ENCODE measurements at regions not wholly inside any gene's neighbourhood (a gene's known extent, or its start where the extent isn't known, plus 50 kb on each side); places are given as distances from the start of the nearest gene placed in this dataset.
"Not testable (repeated sequence)": the region's sequence is repeated elsewhere in the genome, so short reads cannot be mapped to it uniquely, and the experiment has no call there.

DNA sequence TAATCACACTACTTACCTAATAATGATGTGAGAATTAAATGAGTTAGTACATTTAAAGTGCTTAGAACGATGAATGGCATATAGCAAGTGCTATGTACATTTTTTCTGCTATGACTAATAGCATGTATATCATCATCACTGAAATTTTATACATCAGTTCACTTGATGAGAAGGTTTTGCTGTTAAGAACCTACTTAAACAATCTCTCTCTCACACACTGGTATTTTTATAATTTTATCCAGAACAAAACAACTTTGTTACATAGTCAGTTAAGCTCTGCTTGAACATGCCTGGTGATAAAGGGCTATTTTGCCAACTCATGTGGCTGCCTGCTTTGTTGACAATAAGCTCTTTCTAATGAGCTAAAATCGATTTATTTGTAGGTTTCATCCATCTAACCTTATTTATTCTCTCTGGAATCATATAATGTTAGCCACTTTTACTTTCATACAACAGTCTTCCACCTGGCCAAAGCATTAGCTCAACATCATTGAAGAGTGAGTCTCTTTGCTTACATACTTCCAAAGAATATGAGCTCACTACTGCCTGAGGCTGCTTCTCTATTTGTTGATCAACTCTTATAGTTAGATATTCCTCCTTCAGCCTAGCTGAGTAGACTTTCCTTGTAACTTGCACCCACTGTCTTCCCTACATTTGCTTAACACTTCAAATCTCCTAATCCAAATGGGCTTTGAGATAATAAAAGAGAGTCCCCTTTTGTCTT lies 372.7 kb upstream of the BOD1L1 start:
- no peaks in the 10 kb centered on the region for H3K27me3 ChIP-seq (ENCODE audit: insufficient read depth)
- H2AFZ ChIP-seq (ENCODE audit: low read depth), result no peak overlapping the region
- no peaks in the 10 kb centered on the region for H3K4me1 ChIP-seq (ENCODE audit: control insufficient read depth in 1 of 2, insufficient read depth in 2 of 2, low read depth in 1 of 2, low read length in 1 of 2)
- no peaks in the 10 kb centered on the region for H3K36me3 ChIP-seq (replicated peaks in 1 of 2; ENCODE audit: control insufficient read depth in 1 of 2, insufficient read depth in 2 of 2, low read length in 1 of 2)
- TF ChIP-seq RFX5 (IDR thresholded peaks at IDR 0.05; ENCODE audit: low read length) (no peak), RCOR1 (IDR thresholded peaks at IDR 0.05; ENCODE audit: low read length) (no peak)
- 6% methylated on average over 2 of the region's 2 CpGs for WGBS (ENCODE audit: low lambda C conversion rate)
- no peaks in the 10 kb centered on the region for H3K79me2 ChIP-seq (ENCODE audit: insufficient read depth)
- ChIA-PET CTCF (interaction anchor here (0.9 to 1.5 kb wide), 2 partner anchors 12 to 343 kb away, joined by 3 read pairs; no protein-coding TSS in a partner anchor), POLR2A (interaction anchor here (0.6 kb wide), 1 partner anchor 34 kb away, joined by 3 read pairs; no protein-coding TSS in a partner anchor)
- no peaks in the 10 kb centered on the region for H4K20me1 ChIP-seq (ENCODE audit: insufficient read depth)
- no peaks in the 10 kb centered on the region for H3K9me2 ChIP-seq
- H3K4me2 ChIP-seq, result no peak overlapping the region
- no peak for DNase-seq
- H3K4me3 ChIP-seq (ENCODE audit: low read depth in 2 of 2, low read length in 1 of 2), result no peak overlapping the region
- H3K9me3 ChIP-seq, result 0 out of 2 replicates have a peak, but pooled peaks cover 3% of the 10 kb centered on the region
- H3K9ac ChIP-seq, result no peak overlapping the region
- H3F3A ChIP-seq (replicated peaks; ENCODE audit: insufficient read depth), result no peaks in the 10 kb centered on the region
- no peak overlapping the region for H3K27ac ChIP-seq (ENCODE audit: low read depth in 2 of 2, low read length in 1 of 2)

- H4K20me1 ChIP-seq (ENCODE audit: insufficient read depth); H3F3A ChIP-seq (replicated peaks; ENCODE audit: insufficient read depth); H3K4me1 ChIP-seq (ENCODE audit: control insufficient read depth in 1 of 2, insufficient read depth in 2 of 2, low read depth in 1 of 2, low read length in 1 of 2); POLR2A ChIA-PET; H3K27ac ChIP-seq (ENCODE audit: low read depth in 2 of 2, low read length in 1 of 2); H3K4me3 ChIP-seq (ENCODE audit: low read depth in 2 of 2, low read length in 1 of 2); H3K27me3 ChIP-seq (ENCODE audit: insufficient read depth); H3K36me3 ChIP-seq (replicated peaks in 1 of 2; ENCODE audit: control insufficient read depth in 1 of 2, insufficient read depth in 2 of 2, low read length in 1 of 2); H2AFZ ChIP-seq (ENCODE audit: low read depth); H3K9ac ChIP-seq; CTCF ChIA-PET; H3K9me3 ChIP-seq; H3K79me2 ChIP-seq (ENCODE audit: insufficient read depth); H3K9me2 ChIP-seq; H3K4me2 ChIP-seq; DNase-seq: not testable (repeated sequence)
- 51% methylated on average over 2 of the region's 3 CpGs for WGBS (ENCODE audit: low lambda C conversion rate)
These were observed 374.8 kb upstream of the BOD1L1 start for GRCh38 chr4:14002331-14002730.

GRCh38 chr4:14008494-14008893 lies 381.0 kb upstream of the BOD1L1 start:
- 0 out of 2 replicates have a peak, but pooled peaks cover 3% of the 10 kb centered on the region for H3K9me3 ChIP-seq
- no peak for TF ChIP-seq ELF1 (IDR thresholded peaks at IDR 0.05)
- TF ChIP-seq MEF2A (IDR thresholded peaks at IDR 0.05; ENCODE audit: borderline replicate concordance, low read depth), result no peak
- TF ChIP-seq JUND (IDR thresholded peaks at IDR 0.05), result no peak
- no peak for TF ChIP-seq NRF1 (IDR thresholded peaks at IDR 0.05; ENCODE audit: low read depth, low read length)
- TF ChIP-seq FOXM1 (IDR thresholded peaks at IDR 0.05; ENCODE audit: low read depth), result no peak
- TF ChIP-seq MAX (IDR thresholded peaks at IDR 0.05; ENCODE audit: low read depth), result no peak
- no peak for TF ChIP-seq YY1 (IDR thresholded peaks at IDR 0.05; ENCODE audit: low read depth)
- no peak for TF ChIP-seq POLR2AphosphoS5 (IDR thresholded peaks at IDR 0.05; ENCODE audit: low read depth, low read length)
- no peak overlapping the region for H3K4me3 ChIP-seq (ENCODE audit: low read depth in 2 of 2, low read length in 1 of 2)
- no peaks in the 10 kb centered on the region for H3K27me3 ChIP-seq (ENCODE audit: insufficient read depth)
- no peaks in the 10 kb centered on the region for H3K79me2 ChIP-seq (ENCODE audit: insufficient read depth)
- H2AFZ ChIP-seq (ENCODE audit: low read depth), result no peak overlapping the region
- H3K4me2 ChIP-seq, result no peak overlapping the region
- H3K27ac ChIP-seq (ENCODE audit: low read depth in 2 of 2, low read length in 1 of 2), result no peak overlapping the region
- no peaks in the 10 kb centered on the region for H4K20me1 ChIP-seq (ENCODE audit: insufficient read depth)
- no peaks in the 10 kb centered on the region for H3K36me3 ChIP-seq (replicated peaks in 1 of 2; ENCODE audit: control insufficient read depth in 1 of 2, insufficient read depth in 2 of 2, low read length in 1 of 2)
- H3K4me1 ChIP-seq (ENCODE audit: control insufficient read depth in 1 of 2, insufficient read depth in 2 of 2, low read depth in 1 of 2, low read length in 1 of 2), result no peaks in the 10 kb centered on the region
- no peak overlapping the region for H3K9ac ChIP-seq
- no peak for DNase-seq
- no peaks in the 10 kb centered on the region for H3K9me2 ChIP-seq
- ChIA-PET POLR2A (no interaction called here), CTCF (no interaction called here)
- no peaks in the 10 kb centered on the region for H3F3A ChIP-seq (replicated peaks; ENCODE audit: insufficient read depth)
- 66% methylated on average over 3 of the region's 3 CpGs for WGBS (ENCODE audit: low lambda C conversion rate)

Data from SK-N-SH (cell line).